Esophagus squamous epithelium (tissue), 4 donors: ENCODE measurements at regions not wholly inside any gene's neighbourhood (a gene's known extent, or its start where the extent isn't known, plus 50 kb on each side); places are given as distances from the start of the nearest gene placed in this dataset.

ENCODE experiments used
- CTCF ChIP-seq, 6 experiments: fragments of 450-650 bp in 4 of 6; fragments of 200-600 bp in 2 of 6; sonication (generic) in 2 of 6; IDR thresholded peaks; one replicate each; pipeline ENCODE4 v1.5.1; 2016 to 2019; ENCODE audit warnings: antibody characterized with exemption in 6 of 6, mild to moderate bottlenecking in 4 of 6, moderate library complexity in 4 of 6
- POLR2A ChIP-seq, 4 donors: fragments of 450-650 bp; IDR thresholded peaks; one replicate each; pipeline ENCODE4 v1.6.1; 2017; ENCODE audit warnings: antibody characterized with exemption in 4 of 4, mild to moderate bottlenecking in 4 of 4, moderate library complexity in 3 of 4

- TF ChIP-seq POLR2A (IDR thresholded peaks at IDR 0.05) (no peak), CTCF (IDR thresholded peaks at IDR 0.05) (no peak)
These were observed 267.2 kb downstream of the RAB38 start for GRCh38 chr11:87908086-87908485.
